Activated naive CD8-positive, alpha-beta T cell treated with anti-CD3 and anti-CD28 coated beads, Interleukin-2, amount 10 ng/mL, durations not matched to agents 7 days and 5 days (primary cell): ENCODE measurements at regions not wholly inside any gene's neighbourhood (a gene's known extent, or its start where the extent isn't known, plus 50 kb on each side); places are given as distances from the start of the nearest gene placed in this dataset.

Experiments used
- ATAC-seq: fragments of 150-1000 bp; cut with Tn5 transposase; one replicate; pipeline ENCODE4 v1.10.0; 2021; ENCODE audit warnings: low read depth, moderate library complexity
- POLR2A ChIA-PET: fragments of 350-600 bp; sonication (Branson Sonifier 250); formaldehyde crosslinking; loops from one replicate; lab custom pipeline; 2021; ENCODE audit warnings: antibody characterized with exemption; lab: Charles Lee
- DNase-seq: peaks from one replicate; pipeline ENCODE4 v3.0.0; 2021
- H3K27ac Mint-ChIP-seq: one replicate; pipeline ENCODE4 v1.8.0; 2022; ENCODE audit warnings: mild to moderate bottlenecking, mixed read lengths
- H3K27me3 Mint-ChIP-seq: one replicate; pipeline ENCODE4 v1.8.0; 2022; ENCODE audit warnings: mild to moderate bottlenecking, moderate library complexity, mixed read lengths
- H3K36me3 Mint-ChIP-seq: one replicate; pipeline ENCODE4 v1.8.0; 2021; ENCODE audit warnings: mild to moderate bottlenecking, mixed read lengths
- H3K4me1 Mint-ChIP-seq: one replicate; pipeline ENCODE4 v1.8.0; 2021; ENCODE audit warnings: mixed read lengths
- H3K4me3 Mint-ChIP-seq: one replicate; pipeline ENCODE4 v1.8.0; 2022; ENCODE audit warnings: mild to moderate bottlenecking, moderate library complexity, mixed read lengths
- H3K9me3 Mint-ChIP-seq: one replicate; pipeline ENCODE4 v1.8.0; 2021; ENCODE audit warnings: mixed read lengths

DNA sequence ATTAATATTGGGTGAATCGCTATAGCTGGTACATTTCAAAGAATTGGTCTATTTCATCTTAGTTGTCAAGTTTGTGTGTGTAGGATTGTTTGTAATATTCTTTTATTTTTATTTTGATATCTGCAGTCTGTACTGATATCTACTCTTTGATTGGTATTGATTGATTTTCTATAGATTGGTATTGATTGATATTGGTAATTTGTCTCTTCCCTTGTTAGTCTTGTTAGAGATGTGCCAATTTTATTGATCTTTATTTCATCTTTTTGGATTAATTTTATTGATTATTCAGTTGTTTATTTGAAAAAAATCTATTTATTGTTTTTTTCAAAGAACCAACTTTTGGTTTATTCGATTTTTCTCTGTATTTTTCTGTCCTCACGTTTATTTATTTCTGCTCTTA lies 61.4 kb downstream of the TM2D3 start:
- Mint-ChIP-seq H3K9me3 (peaks cover 5% of the 10 kb centered on the region), H3K4me1 (no peaks in the 10 kb centered on the region), H3K27me3 (peaks cover 45% of the 10 kb centered on the region), H3K27ac (no peak overlapping the region), H3K36me3 (no peaks in the 10 kb centered on the region), H3K4me3 (no peak overlapping the region)
- POLR2A ChIA-PET = no interaction called here
- no peak for ATAC-seq
- no peak for DNase-seq

DNA sequence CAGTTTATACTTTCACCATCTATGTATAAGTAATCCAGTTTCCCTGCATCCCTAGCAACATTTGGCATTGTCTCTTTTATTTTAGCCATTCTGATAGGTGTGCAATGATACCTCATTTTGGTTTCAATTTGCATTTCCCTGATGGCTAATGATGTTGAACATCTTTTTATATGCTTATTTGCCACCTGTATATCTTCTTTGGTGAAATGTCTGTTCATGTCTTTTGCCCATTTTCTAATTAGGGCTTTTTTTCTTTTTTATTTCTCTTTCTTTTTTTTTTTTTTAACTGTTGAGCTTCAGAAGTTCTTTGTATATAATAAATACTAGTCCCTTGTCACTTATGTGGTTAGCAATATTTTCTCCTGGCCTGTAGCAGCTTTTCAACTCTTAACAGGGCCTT lies 68.9 kb downstream of the TM2D3 start:
- Mint-ChIP-seq H3K27me3 (peaks cover 26% of the 10 kb centered on the region), H3K9me3 (peaks cover 4% of the 10 kb centered on the region), H3K27ac (no peak overlapping the region), H3K36me3 (no peaks in the 10 kb centered on the region), H3K4me1 (no peaks in the 10 kb centered on the region), H3K4me3 (no peak overlapping the region)
- ATAC-seq (no peak), DNase-seq (no peak)
- POLR2A ChIA-PET = no interaction called here

DNA sequence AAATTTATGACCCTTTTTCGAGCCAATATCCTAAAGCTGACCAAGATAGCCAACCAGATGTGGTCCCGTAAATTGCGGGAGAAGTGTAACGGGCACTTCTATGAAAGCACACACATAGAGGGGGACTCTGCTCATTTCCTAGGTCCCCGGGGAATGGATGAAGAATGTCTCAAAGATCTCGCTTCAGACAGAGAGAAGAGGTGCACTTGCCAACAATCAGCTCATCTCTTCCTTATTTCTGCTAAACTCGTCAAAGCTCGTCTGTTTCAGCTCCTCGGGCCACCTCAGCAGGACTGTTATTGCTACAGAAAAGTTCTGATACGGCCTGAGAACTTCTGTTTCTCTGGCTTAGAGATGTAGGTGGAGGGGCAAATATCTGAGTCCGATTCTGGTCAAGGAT lies 71.8 kb downstream of the TM2D3 start:
- ATAC-seq = no peak

DNA sequence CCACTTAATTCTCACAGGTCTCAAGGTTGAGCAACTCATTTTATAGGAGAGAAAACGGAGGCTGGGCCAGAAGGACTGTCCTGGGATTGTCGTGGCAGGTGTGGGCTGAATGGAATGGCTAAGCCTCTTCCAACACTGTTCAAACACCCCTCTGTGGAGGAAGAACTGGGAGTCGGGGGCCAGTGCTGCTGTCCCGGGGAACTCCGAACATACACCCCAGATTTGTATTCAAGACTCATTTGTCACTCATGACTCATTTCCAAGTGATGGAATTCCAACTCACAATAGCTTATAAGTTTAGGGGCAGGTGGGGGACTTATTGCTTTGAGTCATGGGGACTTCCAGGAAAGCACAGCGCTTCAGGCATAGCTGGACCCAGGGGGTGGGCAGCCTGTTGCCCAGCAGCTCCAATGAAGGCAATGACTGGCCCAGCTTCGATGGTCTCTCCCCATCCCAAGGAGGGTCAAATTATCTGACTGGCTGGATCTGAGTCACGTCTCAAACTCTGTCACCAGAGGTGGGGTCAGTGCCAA lies 72.5 kb downstream of the TM2D3 start:
- POLR2A ChIA-PET = interaction anchor here (0.6 kb wide), 1 partner anchor 572 kb away, joined by 4 read pairs; no protein-coding TSS in a partner anchor
- Mint-ChIP-seq H3K27me3 (peaks cover 18% of the 10 kb centered on the region), H3K36me3 (no peaks in the 10 kb centered on the region), H3K4me1 (no peaks in the 10 kb centered on the region), H3K27ac (no peak overlapping the region), H3K4me3 (no peak overlapping the region), H3K9me3 (peaks cover 3% of the 10 kb centered on the region)
- DNase-seq (no peak), ATAC-seq (no peak)

More for the DNA sequence above, 71.8 kb downstream of the TM2D3 start:
- H3K4me1 Mint-ChIP-seq = no peaks in the 10 kb centered on the region
- H3K27ac Mint-ChIP-seq = no peak overlapping the region
- H3K27me3 Mint-ChIP-seq = peaks cover 15% of the 10 kb centered on the region
- peaks cover 3% of the 10 kb centered on the region for H3K9me3 Mint-ChIP-seq
- DNase-seq = no peak
- POLR2A ChIA-PET = no interaction called here
- H3K4me3 Mint-ChIP-seq = no peak overlapping the region
- no peaks in the 10 kb centered on the region for H3K36me3 Mint-ChIP-seq

DNA sequence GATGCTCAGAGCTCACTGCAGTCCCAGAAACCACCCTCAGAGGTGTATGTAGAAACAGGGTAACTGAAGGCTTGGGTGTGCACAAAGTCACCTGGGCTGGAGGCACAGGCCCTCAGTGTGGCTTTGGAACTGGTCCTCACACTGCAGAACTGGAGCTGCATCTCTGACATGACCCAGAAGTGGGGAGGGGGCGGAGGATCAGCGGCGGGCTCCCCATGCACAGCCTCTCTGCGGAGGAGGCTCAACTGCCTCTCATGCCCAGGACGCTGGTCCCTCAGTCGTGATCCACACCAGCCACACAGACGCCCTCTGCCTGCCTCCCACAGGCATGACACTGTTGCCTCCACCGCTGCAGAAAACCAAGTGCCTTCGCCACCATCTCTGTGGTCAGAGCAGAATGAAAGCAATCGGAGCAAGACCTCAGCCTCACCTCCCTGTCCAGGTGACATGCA lies 73.7 kb downstream of the TM2D3 start:
- H3K9me3 Mint-ChIP-seq = no peaks in the 10 kb centered on the region
- no peak for DNase-seq

DNA sequence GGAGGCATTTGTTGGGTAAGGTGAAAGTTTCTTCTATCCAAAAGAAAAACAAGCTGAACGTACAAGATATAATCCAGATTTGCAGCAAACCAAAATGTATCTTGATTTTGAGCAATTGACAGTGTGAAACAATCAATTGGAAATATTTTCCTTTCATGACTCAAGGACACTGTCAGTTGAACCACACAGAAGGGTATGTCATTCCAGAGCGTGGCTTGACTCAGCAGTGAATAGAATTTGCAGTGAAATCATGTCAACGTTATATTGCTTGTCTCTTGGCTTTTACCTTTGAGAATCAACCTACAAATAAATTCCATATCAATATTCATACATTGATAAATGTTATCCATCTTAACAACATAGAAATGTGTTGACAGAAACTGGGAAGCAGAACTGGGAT lies 78.2 kb downstream of the TM2D3 start:
- POLR2A ChIA-PET = no interaction called here
- H3K4me1 Mint-ChIP-seq = no peaks in the 10 kb centered on the region
- H3K4me3 Mint-ChIP-seq = no peak overlapping the region
- no peak overlapping the region for H3K27ac Mint-ChIP-seq
- H3K36me3 Mint-ChIP-seq = no peaks in the 10 kb centered on the region
- DNase-seq (no peak), ATAC-seq (no peak)
- peaks cover 18% of the 10 kb centered on the region for H3K27me3 Mint-ChIP-seq
- no peaks in the 10 kb centered on the region for H3K9me3 Mint-ChIP-seq

More for the DNA sequence above, 73.7 kb downstream of the TM2D3 start:
- H3K27me3 Mint-ChIP-seq = peaks cover 15% of the 10 kb centered on the region
- POLR2A ChIA-PET = no interaction called here
- no peaks in the 10 kb centered on the region for H3K36me3 Mint-ChIP-seq
- peak; percentile 47 for ATAC-seq
- no peaks in the 10 kb centered on the region for H3K4me1 Mint-ChIP-seq
- no peak overlapping the region for H3K4me3 Mint-ChIP-seq
- no peak overlapping the region for H3K27ac Mint-ChIP-seq

DNA sequence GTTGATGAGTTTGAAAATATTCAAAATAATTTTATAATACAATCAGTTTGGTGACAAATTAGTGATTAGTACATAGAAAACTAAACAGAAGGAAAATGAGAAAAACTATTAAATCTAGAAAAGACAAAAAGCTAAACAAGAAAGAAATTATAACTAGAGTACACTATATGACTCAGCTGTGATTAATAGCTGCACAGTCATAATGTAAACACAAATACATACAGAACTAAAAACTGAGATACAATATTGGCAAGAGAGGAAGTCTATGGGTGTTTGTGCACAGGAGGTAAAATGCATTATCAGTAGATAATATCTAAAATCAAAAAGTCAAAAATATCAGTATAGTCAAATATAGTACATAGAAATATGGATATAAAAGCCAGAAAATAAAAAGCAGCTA lies 80.7 kb upstream of the PCSK6 start:
- ATAC-seq (no peak), DNase-seq (no peak)
- no peaks in the 10 kb centered on the region for H3K36me3 Mint-ChIP-seq

DNA sequence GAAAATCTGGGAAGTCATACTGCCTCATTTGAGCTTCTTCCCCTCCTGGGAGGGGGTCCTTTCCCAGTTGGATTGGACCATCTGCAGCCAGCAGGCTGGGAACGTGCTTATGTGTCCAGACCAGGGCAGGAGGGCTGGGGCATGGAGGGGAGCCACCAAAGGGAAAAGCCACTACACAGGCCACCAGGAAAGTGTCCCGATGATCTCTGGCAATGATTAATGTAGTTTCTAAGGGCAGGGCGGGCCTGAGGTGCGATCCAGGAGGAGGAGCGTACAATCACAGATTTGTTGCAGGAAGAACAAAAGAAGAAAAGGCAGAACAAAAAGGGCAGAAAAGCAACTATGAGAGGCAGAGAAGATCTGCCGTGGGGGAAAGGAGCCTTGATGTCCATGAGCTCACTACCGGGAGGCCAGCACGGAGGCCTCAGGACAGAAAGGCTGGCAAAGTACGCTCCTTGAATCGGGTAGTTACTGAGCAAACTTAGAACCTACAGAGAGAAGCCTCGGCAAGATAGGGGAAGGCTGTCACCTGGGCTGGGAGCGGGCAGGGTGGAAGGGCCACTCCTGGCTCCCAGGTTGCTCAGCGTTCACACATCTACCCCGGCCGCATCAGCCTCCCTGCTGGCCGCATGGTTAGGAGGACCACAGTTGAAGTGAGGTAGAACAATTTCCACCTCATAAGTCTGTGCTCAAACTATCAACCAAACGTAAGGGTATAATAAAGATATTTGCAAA lies 79.5 kb upstream of the PCSK6 start:
- Mint-ChIP-seq H3K27me3 (peaks cover 7% of the 10 kb centered on the region), H3K4me3 (no peak overlapping the region), H3K4me1 (no peaks in the 10 kb centered on the region), H3K27ac (no peak overlapping the region), H3K36me3 (no peaks in the 10 kb centered on the region), H3K9me3 (no peaks in the 10 kb centered on the region)
- ATAC-seq = no peak
- DNase-seq = no peak
- POLR2A ChIA-PET = no interaction called here

More for the DNA sequence above, 80.7 kb upstream of the PCSK6 start:
- no peaks in the 10 kb centered on the region for H3K4me1 Mint-ChIP-seq
- H3K27me3 Mint-ChIP-seq = peaks cover 12% of the 10 kb centered on the region
- no peaks in the 10 kb centered on the region for H3K9me3 Mint-ChIP-seq
- no peak overlapping the region for H3K4me3 Mint-ChIP-seq
- H3K27ac Mint-ChIP-seq = no peak overlapping the region
- POLR2A ChIA-PET = no interaction called here

DNA sequence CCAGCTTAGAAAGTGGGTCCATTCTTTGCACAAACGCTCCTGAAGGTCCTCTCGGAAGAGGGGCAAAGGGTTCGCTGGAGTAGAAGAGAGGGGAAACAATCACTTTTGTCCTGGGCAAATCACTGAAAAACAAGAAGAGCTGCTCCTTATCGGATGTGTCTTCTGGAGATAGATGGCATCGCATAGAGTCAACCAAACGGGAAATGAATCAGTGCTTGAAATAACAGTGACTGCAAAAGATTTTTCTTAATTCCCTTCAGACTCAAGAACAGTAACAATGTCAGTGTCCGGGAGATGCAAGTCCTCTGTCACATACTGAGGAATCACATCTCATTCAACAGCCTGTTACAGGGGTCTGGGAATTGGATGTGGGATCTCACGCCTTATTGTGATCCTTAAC lies 78.8 kb upstream of the PCSK6 start:
- H3K4me3 Mint-ChIP-seq = no peak overlapping the region
- H3K27me3 Mint-ChIP-seq = peaks cover 5% of the 10 kb centered on the region
- H3K36me3 Mint-ChIP-seq = no peaks in the 10 kb centered on the region
- no peak for ATAC-seq
- H3K27ac Mint-ChIP-seq = no peak overlapping the region
- H3K4me1 Mint-ChIP-seq = no peaks in the 10 kb centered on the region
- POLR2A ChIA-PET = no interaction called here
- no peaks in the 10 kb centered on the region for H3K9me3 Mint-ChIP-seq
- DNase-seq = no peak

DNA sequence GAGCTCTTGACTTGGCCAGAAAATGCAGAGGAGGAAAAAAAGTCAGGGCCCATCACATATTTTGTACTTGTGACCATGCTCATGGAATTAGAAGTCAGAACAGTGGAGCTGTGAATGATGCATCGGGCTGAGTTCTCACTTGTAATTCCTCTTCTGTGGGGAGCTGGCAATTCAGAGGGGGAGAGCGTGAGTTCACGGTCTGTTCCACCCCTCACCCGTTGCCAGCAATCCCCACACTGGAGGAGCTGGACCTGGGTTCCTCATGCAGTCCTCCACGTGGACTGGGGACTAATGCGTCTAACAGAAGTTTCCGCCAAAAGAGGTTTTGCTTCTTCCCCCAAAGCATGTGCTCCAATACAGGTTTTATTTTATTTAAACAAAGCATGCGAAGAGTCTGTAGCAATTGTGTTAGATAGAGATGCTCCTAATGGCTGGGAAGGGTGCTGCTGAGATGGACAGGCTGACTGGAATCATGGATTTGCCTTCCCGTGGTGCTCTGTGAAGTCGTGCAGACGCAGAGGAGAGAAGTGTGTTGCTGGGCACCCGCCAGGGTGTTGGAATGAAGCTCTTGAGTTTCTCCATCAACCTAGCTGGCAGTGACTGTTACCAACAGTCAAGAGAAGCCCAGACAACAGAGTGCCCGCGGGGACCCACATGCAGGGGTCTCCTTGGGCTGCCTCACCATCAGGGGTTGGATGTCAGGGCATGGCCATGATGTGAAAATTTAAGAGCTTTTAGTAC lies 77.4 kb upstream of the PCSK6 start:
- DNase-seq = no peak
- no peak overlapping the region for H3K4me3 Mint-ChIP-seq
- H3K27me3 Mint-ChIP-seq = no peaks in the 10 kb centered on the region
- no peak overlapping the region for H3K27ac Mint-ChIP-seq
- ATAC-seq = no peak
- H3K9me3 Mint-ChIP-seq = no peaks in the 10 kb centered on the region
- H3K36me3 Mint-ChIP-seq = no peaks in the 10 kb centered on the region
- POLR2A ChIA-PET = no interaction called here
- H3K4me1 Mint-ChIP-seq = no peaks in the 10 kb centered on the region

DNA sequence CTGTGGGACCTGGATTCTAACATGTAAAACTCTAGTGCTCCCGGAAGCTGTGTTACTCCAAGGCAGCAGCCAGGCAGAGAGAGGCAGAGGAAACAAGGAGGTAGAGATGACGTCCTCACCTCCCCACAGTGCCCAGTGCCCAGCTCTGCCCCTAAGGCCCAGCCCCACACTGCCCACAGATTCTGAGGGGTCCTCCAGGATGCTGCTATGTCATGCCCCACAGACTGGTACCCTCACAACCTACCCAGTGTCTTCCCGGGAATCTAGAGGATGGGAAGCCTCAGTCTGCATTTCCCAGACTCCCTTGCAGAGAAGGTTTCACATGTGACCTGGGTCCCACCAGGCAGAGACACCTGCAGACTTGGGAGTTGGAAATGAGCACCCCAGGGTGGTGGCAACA lies 75.9 kb upstream of the PCSK6 start:
- Mint-ChIP-seq H3K36me3 (no peaks in the 10 kb centered on the region), H3K4me1 (no peaks in the 10 kb centered on the region), H3K27me3 (no peaks in the 10 kb centered on the region), H3K4me3 (no peak overlapping the region), H3K27ac (no peak overlapping the region), H3K9me3 (no peaks in the 10 kb centered on the region)
- DNase-seq (no peak), ATAC-seq (no peak)
- POLR2A ChIA-PET = no interaction called here

DNA sequence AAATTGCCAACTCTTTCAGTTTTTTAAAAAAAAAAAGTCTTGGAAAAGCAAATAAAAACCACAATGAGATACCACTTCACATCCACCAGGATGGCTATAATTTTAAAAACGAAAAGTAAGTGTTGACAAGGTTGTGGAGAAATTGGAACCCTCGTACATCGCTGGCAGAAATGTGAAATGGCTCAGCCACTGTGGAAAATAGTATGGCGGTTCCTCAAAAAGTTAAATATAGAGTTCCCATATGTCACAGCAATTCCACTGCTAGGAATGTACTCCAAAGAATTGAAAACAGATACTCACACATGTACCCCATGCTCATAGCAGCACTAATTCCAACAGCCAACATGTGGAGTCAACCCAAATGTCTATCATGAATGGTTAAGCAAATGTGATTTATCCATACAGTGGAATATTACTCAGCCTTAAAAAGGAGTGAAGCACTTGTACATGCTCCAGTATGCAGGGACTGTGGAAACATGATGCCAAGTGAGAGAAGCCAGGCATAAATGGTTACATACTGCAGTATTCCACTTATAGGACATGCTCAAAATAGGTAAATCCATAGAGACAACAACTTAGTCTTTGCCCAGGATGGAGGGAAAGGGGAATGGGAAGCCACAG lies 73.8 kb upstream of the PCSK6 start:
- POLR2A ChIA-PET = no interaction called here
- Mint-ChIP-seq H3K4me3 (no peak overlapping the region), H3K36me3 (no peaks in the 10 kb centered on the region), H3K9me3 (no peaks in the 10 kb centered on the region), H3K27me3 (no peaks in the 10 kb centered on the region), H3K4me1 (peaks cover 1% of the 10 kb centered on the region), H3K27ac (no peak overlapping the region)
- ATAC-seq (no peak), DNase-seq (no peak)

DNA sequence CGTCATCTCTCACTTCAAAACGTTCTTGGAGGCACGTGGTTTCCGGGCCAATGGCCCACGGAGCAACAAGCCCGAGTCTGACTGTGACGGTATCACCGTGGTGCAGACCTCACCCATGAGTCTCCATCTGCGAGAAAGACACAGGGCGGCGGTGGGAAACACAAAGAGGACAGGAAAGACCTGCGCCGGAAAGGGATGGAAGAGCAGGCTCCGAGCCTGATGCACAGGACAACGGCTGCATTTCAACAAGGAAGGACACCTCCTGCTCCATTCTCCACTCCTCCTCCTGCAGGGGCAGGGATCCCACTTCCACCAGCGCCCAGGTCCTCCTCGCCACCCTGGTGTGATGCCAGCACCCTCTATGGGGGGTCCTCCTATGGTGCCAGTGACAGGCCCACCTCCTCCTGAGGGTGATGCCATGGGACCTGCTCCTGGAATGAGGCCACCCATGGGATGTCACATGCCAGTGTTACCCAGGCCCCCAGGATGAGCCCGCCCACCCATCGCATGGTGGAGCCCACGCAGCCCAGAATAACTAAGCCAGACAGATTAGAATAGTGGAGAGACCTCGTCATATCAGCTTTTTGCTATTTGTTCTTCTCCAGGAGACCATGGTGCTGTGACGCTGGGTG lies 73.0 kb upstream of the PCSK6 start:
- Mint-ChIP-seq H3K9me3 (no peaks in the 10 kb centered on the region), H3K27me3 (no peaks in the 10 kb centered on the region), H3K4me1 (peaks cover 1% of the 10 kb centered on the region), H3K36me3 (no peaks in the 10 kb centered on the region), H3K4me3 (no peak overlapping the region), H3K27ac (no peak overlapping the region)
- POLR2A ChIA-PET = no interaction called here
- DNase-seq (no peak), ATAC-seq (no peak)
